GM21360 (cell line): ENCODE measurements at regions not wholly inside any gene's neighbourhood (a gene's known extent, or its start where the extent isn't known, plus 50 kb on each side); places are given as distances from the start of the nearest gene placed in this dataset.

Source experiments
- ATAC-seq: cut with Tn5 transposase; IDR thresholded peaks from one replicate; pipeline ENCODE4 v1.9.1; 2021; ENCODE audit warnings: mild to moderate bottlenecking, moderate library complexity; ENCODE audit not compliant: unreplicated experiment

DNA sequence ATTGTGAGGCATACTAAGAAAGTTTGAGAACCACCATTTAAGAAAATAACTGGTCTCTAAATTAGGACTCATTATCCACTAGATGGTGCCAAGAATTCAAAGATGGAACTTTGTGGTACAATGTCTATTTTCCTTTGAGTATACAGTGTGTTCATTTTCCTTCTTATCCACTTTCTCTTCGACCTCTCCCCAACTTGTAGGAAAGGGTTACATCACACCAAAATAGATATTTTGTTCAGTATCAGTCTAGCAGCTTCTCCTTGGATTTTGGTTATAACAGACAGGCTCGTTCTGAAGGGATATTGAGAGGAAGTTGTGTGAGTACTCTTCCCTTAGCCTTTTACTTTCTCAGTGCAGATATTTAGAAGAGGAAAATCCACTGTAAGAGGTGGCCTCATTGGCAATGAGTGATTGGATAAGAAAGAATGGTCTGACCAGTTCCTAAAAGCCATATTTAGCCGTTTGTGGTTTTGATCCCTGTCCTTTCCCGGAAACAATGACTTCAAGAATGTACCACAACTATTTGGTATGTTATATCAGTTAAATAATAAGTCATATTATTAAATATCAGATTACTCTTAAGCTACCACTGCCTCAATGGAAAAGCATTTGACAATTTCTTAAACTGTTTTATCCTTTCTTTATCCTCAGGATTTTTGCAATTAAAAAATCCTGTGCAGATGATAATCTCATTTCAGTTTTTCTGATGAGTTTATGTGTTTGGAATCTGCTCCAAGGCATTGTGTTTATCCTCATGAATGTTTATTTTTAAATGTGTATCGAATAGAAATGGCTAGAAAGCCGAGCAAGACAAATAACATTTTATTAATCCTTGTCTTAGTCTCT is 69.0 kb upstream of the GRAMD2B start:
- ATAC-seq: no peak

DNA sequence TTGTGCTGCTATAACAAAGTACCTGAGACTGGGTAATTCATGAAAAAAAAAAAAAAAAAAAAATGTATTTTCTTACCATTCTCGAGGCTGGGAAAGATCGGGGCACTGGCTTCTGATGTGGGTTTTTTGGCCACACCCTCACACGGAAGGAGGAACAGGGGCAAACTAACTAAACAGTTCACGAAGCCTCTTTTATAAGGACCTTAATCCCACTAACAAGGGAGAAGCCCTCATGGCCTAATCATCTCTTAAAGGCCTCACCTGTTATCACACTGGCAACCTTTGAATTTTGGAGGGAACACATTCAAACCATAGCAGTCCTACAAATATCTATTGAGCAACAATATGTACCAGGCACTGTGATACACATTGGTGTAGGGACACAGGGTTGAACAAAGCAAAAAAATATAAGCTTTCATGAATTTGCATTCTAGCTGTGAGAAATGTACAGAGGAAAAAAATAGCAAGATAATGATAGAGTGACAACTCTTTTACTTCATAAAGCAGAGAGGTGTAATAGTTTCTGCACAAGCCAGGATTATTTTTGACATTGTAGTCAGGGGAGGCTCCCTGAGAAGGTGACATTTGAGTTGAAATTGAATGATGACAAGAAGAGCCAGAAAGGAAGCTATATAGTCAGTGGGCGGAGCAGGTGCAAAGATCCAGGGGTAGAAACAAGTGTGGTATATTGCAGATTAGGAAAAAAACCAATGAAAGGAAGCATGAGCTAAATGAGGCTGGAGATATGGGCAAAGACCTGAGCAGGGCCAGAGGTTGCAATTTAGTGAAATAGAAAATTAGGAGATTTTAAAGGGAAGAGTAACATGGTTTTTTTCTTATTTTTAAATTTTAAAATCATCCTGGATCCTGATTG is 68.1 kb upstream of the GRAMD2B start:
- ATAC-seq: no peak

DNA sequence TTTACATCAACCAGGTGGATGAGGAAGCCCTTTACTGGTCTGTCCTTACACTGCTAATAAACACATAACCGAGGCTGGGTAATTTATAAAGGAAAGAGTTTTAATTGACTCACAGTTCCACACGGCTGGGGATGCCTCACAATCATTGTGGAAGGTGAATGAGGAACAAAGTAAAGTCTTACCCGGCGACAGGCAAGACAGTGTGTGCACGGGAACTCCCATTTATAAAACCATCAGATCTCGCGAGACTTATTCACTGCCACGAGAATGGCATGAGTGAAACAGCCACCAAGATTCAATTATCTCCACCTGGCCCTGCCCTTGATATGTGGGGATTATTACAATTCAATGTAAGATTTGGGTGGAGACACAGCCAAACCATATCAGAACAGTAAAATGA is 67.3 kb upstream of the GRAMD2B start:
- peak; percentile 51 for ATAC-seq

DNA sequence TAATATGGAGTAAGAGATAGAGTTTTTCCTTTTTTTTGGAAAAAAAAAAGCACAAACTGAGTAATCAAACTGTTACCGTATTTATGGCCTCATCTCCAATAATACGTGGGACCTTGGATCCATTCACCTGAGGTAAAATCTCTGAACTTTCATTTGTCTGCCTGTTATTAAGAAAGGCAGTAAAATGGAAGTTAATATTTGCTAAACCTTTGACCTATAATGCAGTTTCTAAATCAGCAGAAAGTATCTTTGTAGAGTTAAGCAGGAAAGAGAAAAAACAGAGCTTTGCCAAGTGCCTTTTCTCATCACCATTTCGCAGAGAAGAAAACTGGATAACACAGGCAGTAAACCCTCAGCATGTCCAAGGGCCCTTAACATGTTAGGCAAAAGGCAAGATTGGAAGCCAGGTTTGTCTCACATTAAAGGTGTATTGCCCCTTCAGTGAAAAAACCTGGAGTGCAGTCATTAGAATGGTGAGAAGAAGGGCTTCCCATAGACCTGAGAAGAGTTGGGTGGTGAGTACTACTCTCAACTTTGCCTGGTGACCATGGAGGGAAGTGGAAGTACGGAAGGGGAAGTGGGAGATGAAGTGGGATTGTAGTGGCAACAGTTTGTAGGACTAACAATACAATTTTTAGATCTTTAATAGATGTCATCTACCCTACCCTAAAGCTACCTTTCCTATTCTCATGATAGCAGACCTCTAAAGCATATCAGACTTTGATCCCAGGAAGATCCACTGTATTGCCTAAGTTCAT is 65.4 kb upstream of the GRAMD2B start:
- ATAC-seq: no peak

DNA sequence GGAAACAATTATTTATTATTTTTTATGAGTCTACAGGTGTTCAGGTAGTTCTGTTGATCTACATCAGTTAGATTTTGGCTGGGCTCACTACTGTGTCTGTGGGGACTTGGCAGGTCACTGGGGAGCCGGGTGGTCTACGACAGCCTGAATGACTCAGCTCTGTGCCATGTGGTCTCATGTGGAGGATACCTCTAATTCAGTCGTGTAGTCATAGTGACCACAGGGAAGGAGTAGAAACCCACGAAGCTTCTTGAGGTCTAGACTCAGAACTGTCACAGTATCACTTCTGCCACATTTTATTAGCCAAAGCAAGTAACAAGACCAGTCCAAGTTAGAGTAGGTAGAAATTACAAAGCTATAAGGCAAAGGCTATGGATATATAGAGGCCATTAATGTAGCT is 64.7 kb upstream of the GRAMD2B start:
- ATAC-seq: peak; percentile 84

DNA sequence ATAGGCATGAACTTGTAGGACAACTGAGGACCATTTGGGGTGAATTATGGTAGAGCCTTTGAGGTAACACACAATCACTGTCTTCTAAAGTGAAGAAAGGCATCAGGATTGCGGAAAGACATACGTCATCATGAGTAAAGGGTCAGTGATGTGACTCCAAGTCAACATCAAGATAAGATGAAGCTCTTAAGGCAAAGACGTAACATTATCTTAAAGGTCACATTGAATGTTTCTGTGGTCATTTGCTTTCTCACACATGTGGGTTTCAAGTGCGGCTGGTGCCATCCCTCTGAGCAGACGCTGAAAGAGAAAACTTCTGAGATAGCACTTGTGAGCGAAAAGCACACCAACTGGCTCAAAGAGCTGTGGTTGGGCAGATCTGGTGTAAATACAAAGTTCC is 63.3 kb upstream of the GRAMD2B start:
- no peak for ATAC-seq

DNA sequence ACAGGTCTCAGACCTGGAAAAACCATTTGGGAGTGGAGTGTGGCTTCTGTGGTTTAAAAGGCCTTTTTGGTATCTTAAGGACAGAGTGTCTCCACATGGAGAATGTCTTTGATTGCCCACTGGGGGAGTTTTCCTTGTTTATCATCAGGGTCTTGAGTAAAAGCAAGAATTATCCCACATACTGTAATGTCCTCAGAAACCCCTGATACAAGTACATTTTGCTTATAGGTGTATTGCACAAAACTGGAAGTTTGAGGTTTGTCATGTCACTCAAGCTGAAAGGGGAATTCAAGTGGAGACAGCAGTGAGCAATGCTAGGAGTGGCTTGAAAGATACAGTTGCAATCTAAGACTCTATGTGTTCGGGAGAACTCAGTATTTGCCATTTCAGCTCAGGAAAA is 62.7 kb upstream of the GRAMD2B start:
- ATAC-seq: no peak

DNA sequence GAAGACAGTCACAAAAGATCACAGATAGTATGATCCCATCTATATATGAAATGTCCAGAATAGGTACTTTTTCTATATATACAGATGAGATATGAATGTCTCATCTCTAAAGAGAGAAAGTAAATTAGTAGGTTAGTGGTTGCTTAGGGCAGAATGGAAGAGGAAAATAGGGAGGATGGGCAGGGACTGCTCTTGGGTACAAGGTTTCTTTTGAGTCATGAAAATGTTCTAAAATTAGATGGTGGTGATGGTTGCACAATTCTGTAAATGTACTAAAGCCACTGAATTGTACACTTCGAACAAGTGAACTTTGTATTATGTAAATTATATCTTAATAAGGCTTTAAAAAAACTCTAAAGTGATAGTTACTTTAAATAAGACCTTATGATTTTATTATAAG is 59.6 kb upstream of the GRAMD2B start:
- ATAC-seq: no peak

DNA sequence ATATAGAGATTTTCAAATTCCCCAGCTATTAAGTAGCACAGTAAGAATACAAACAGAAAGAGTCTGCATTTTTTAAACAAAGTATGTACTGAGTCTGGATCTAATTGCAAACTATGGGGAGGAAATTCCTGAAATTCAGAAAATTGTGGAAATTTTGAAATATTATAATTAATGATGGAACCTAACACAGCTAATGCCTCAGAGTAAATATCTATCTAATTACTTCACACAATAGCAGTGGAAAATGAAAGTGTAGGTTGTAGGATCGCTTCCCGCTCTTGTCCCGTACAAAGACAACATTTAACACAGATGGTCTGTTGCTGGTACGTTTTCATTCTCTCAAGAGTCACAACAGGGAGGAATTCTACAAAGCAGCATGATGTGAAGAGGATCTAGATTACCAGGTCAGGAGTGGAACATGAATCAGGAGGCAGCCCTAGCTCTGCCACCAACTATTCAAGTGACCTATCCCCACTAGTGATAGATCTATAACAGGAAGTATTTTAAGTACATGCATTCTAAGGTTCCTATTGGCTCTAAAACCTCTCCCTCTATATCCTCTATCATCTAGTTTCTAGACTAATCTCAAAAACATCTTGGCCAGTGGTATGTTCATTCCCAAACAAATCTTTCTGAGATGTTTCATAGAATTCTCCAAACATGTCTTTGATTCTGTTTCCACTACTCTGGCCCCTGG is 58.9 kb upstream of the GRAMD2B start:
- ATAC-seq: no peak

DNA sequence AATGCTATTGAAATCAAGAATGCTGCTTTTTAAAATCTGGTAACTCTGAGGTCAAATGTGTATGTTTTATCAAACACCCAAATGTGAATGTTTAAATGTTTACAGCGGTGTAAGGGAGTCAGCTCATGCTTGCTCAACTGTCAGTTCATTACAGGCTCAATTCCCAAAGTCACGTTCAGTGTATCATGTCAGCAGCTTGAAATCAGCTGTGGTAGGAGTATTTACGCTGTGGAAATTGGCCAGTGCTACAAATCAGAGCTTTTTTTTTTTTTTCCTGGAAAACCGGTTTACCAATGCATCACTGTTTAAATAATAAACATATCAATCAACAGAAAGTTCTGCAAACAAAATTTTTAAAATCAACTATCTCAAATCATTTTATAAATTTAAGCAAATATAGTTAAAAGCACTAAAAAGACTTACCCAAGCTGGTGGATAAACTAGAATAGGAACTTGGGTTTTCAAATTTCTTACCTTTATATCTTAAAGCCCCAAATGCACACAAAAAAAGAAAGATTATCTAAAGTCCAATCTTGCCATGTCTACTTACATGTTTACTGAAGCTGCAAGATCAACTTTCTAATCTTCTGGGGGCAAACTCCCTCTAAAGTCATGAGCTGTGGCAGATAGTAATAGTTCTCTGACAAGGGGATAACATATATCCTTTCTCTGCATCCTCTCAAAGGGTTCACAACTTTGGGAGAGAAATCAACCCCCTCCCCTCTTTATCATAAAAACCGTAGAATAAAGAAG is 57.6 kb upstream of the GRAMD2B start:
- ATAC-seq: no peak

DNA sequence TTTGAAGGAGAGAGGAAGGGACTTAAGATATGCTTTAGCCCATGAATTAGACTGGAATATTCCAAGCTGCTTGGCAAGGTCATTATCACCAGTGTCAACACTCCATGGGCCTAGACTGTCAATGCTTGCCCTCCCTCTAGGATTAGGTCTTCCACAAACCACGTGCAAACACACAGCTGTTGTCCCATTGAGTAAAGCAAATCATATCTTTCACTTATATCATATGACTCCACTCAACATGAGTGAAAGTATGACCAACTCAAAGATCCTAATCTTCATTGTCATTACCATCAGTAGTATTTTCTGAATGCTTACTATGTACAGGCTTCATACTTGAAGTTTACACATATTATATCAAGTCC is 57.0 kb upstream of the GRAMD2B start:
- ATAC-seq: no peak

DNA sequence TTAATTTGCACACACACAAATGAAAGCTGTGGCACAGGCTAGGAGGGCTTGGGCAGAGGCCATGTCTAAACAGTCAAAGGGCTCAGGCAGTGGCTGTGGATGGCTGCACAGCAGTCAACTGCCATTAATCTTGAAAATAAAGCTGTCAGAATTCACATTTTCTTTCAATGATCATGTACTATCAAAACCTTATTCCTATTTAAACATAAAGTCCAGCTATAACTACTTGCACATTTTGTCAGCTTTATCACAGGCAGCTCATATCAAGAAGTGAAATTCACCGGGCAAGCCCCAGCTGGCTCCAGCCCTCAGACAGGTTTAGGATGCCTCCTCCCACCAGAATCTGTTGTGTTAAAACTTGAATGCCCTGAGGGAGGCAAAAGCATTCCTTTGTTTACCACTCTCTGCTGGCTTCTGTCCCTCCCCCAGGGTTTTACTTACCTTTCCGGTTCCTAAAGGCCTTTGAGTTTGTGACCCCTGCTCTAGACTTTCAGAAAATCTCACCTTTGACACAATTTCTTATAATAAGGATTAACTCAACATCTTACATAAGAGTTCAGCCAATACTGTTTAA is 54.9 kb upstream of the GRAMD2B start:
- no peak for ATAC-seq

DNA sequence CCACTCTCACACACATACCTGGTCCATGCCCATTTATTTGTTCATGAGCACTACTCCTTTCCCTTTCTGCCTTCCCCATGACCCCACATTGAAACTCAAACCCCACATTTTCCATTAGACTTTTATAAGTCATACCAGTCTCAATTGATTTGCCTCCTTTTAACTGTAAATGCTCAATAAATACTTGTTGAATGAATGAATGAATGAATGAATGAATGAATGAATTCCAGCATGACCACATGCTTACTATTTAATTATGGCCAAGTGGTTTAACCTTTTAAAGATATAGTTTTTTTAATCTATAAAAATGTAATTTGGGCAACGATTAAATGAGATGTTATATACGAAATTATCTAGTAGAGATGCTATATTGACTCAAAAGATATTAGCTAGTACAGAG is 54.1 kb upstream of the GRAMD2B start:
- ATAC-seq: no peak

DNA sequence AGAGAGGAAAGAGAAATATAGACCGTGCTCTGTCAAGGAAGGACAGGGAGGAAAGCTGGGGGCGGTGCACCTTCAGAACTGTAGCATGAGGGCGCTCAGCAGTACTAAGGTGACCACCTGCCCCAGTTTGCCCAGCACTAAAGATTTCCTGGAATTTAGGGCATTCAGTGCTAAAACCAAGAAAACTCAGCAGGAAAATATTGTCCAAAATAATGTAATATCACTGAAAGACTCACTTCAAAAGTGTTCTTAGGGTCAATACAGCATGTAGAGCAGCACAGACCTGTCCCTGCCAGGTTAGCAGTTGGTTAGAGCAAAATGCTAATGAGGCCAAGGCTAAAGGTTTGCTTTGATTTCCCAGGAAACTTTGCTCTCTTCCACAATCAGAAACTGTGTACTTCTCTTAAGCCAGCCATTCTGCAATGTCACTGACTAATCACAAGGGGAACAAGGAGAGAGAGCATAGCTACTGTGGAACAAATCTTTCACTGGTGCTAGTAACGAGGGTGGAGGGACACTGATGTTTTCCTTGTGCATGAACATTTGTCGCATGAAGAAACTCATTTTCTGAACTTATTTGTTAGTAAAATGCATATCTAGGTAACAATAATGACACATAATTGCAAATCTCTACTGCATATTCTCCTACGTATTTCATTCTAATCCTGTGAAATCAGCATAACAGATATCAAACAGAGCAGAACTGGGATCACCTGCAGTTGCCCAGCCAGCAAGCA is 53.0 kb upstream of the GRAMD2B start:
- no peak for ATAC-seq

DNA sequence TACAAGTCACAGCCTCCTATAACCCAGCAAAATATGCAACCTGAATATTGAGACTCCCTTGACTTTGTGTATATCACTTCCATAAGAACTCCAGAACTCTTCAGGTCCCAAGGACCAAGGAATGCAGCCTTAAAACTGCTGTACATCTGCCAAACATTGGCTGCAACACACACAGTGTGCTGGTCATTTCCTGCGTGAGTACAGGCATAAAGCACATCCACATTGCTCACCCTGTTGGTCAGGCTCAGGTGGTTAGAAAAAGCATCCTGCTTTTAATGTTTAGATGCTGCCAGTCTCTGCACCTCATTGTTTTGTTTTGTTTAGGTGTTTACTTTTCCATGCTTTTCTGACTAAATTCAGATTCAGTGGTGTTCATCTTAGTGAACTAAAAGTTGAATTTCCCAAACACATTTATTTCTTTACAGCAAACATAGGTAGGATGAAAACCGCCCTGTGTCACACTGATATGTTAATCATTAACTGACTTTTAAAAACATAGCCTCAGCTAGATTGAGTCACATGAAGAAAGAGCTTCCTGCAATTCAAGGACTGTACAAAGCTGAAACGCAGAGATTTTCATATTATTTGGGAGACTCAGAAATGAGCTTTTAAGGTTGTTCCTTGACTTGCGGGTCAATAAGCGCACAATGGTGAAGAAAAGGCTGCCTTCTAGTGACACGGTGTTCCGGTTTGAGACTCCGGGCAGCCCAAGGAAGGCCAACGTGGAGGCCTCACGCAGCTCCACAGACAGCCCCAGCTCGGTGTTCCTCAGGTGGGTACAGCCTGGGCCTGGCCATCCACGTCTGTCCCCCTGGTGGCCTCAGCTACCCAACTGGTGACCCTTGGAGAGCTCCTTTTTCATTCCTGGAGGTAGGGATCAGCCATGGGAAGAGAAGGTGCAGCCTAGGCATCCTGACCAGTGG is 52.2 kb upstream of the GRAMD2B start:
- no peak for ATAC-seq

DNA sequence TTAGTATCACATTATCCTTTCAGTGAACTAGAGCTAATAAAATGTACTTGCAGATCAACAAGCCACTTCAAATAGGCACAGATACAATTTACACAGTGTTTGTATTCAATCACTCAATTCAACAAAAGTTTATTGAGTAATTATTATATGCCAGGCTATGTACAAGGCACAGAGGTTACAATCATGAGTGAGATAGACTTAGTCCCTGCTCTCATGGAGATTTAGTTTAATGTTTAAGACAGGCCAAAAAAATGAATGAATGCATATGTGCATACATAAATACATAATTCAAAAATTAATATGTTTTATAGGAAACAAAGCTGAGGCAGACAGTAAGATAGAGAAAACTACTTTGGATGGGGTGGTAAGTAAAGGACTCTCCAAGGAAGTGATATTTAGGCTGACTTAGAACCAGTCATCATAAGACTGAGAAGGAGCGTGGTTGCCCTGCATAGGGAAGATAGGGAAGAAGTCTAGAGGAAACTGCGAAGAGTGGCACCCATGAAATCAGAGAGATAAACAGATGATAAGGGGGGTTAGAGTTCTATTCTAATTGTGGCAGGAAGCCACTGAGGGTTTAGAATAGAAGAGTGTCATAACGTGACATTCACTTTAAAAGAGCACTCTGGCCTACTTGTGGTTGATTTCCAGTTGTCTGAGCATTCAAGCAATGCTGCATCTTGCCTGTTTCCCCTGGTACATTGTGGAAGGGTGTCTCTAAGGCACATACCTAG is 49.7 kb upstream of the GRAMD2B start:
- no peak for ATAC-seq
